Osteocyte (in vitro differentiated cells): ENCODE measurements at regions not wholly inside any gene's neighbourhood (a gene's known extent, or its start where the extent isn't known, plus 50 kb on each side); places are given as distances from the start of the nearest gene placed in this dataset.

Source experiments
- DNase-seq: peaks from one replicate; pipeline ENCODE4 v3.0.0; 2021; ENCODE audit warnings: mixed read lengths; ENCODE audit not compliant: unreplicated experiment; ENCODE audit errors: extremely low spot score
- H3K27ac Mint-ChIP-seq: one replicate; pipeline ENCODE4 v1.8.0; 2021; ENCODE audit warnings: mild to moderate bottlenecking, mixed read lengths; ENCODE audit not compliant: unreplicated experiment
- H3K27me3 Mint-ChIP-seq: one replicate; pipeline ENCODE4 v1.8.0; 2021; ENCODE audit warnings: mixed read lengths; ENCODE audit not compliant: unreplicated experiment
- H3K36me3 Mint-ChIP-seq: one replicate; pipeline ENCODE4 v1.8.0; 2021; ENCODE audit warnings: mixed read lengths; ENCODE audit not compliant: unreplicated experiment
- H3K4me1 Mint-ChIP-seq: one replicate; pipeline ENCODE4 v1.8.0; 2021; ENCODE audit warnings: mixed read lengths; ENCODE audit not compliant: unreplicated experiment
- H3K4me3 Mint-ChIP-seq: one replicate; pipeline ENCODE4 v1.8.0; 2021; ENCODE audit warnings: mild to moderate bottlenecking, moderate library complexity, mixed read lengths; ENCODE audit not compliant: unreplicated experiment
- H3K9me3 Mint-ChIP-seq: one replicate; pipeline ENCODE4 v1.8.0; 2021; ENCODE audit warnings: mixed read lengths; ENCODE audit not compliant: unreplicated experiment
- TF ChIP-seq, protein P1 (sequence below): fragments of 200-600 bp; sonication (generic); IDR thresholded peaks from 2 replicates; pipeline ENCODE4 v1.5.0; 2021; ENCODE audit warnings: antibody characterized with exemption, mild to moderate bottlenecking, moderate library complexity

GRCh38 chr21:35291973-35292627 lies 243.0 kb upstream of the RUNX1 start:
- Mint-ChIP-seq H3K9me3 (peaks cover 15% of the 10 kb centered on the region), H3K27me3 (no peaks in the 10 kb centered on the region), H3K4me1 (peaks cover 3% of the 10 kb centered on the region), H3K27ac (no peak overlapping the region), H3K4me3 (no peak overlapping the region), H3K36me3 (no peaks in the 10 kb centered on the region)
- no peak for DNase-seq
- TF ChIP-seq, protein P1, sequence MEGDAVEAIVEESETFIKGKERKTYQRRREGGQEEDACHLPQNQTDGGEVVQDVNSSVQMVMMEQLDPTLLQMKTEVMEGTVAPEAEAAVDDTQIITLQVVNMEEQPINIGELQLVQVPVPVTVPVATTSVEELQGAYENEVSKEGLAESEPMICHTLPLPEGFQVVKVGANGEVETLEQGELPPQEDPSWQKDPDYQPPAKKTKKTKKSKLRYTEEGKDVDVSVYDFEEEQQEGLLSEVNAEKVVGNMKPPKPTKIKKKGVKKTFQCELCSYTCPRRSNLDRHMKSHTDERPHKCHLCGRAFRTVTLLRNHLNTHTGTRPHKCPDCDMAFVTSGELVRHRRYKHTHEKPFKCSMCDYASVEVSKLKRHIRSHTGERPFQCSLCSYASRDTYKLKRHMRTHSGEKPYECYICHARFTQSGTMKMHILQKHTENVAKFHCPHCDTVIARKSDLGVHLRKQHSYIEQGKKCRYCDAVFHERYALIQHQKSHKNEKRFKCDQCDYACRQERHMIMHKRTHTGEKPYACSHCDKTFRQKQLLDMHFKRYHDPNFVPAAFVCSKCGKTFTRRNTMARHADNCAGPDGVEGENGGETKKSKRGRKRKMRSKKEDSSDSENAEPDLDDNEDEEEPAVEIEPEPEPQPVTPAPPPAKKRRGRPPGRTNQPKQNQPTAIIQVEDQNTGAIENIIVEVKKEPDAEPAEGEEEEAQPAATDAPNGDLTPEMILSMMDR, result no peak

GRCh38 chr21:35291034-35291433 lies 241.9 kb upstream of the RUNX1 start:
- H3K4me1 Mint-ChIP-seq, result peaks cover 3% of the 10 kb centered on the region
- no peak for DNase-seq

GRCh38 chr21:35288238-35288637 lies 239.1 kb upstream of the RUNX1 start:
- Mint-ChIP-seq H3K9me3 (peaks cover 15% of the 10 kb centered on the region), H3K4me3 (no peak overlapping the region), H3K36me3 (no peaks in the 10 kb centered on the region), H3K4me1 (peaks cover 3% of the 10 kb centered on the region), H3K27me3 (no peaks in the 10 kb centered on the region), H3K27ac (no peak overlapping the region)
- DNase-seq, result no peak
- TF ChIP-seq, protein P1, result no peak

More at GRCh38 chr21:35291034-35291433, 241.9 kb upstream of the RUNX1 start:
- H3K9me3 Mint-ChIP-seq, result peaks cover 15% of the 10 kb centered on the region
- TF ChIP-seq, protein P1, result no peak
- no peaks in the 10 kb centered on the region for H3K27me3 Mint-ChIP-seq
- no peaks in the 10 kb centered on the region for H3K36me3 Mint-ChIP-seq
- no peak overlapping the region for H3K4me3 Mint-ChIP-seq
- no peak overlapping the region for H3K27ac Mint-ChIP-seq

- peaks cover 12% of the 10 kb centered on the region for H3K4me1 Mint-ChIP-seq
- H3K4me3 Mint-ChIP-seq, result no peak overlapping the region
- H3K36me3 Mint-ChIP-seq, result no peaks in the 10 kb centered on the region
- H3K9me3 Mint-ChIP-seq, result peaks cover 19% of the 10 kb centered on the region
- peak overlapping the region; percentile 16 for H3K27ac Mint-ChIP-seq
- no peak for DNase-seq
- TF ChIP-seq, protein P1, result no peak
- no peaks in the 10 kb centered on the region for H3K27me3 Mint-ChIP-seq
Measured at GRCh38 chr21:35284199-35284598, 235.1 kb upstream of the RUNX1 start.

DNA sequence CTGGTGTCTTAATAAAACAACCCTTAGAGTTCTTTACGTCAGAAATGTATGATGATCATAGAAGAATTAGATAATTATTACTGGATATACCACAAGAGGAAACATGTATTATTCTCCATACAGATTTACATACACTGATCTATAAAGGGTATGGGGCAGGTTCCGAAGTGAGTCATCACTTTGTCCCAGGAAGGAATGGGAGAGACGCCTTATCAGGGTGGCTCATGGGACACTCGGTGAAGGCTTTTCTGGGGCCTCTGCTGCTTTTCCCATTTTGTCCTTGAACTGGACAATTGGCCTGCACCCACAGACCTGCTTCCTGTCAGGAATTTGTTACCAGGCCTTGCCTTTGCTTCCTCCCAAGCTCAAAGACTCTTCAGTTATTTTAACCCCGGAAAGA lies 233.8 kb upstream of the RUNX1 start:
- TF ChIP-seq, protein P1, result no peak
- H3K4me3 Mint-ChIP-seq, result no peak overlapping the region
- peaks cover 3% of the 10 kb centered on the region for H3K36me3 Mint-ChIP-seq
- no peak overlapping the region for H3K27ac Mint-ChIP-seq
- H3K4me1 Mint-ChIP-seq, result peaks cover 12% of the 10 kb centered on the region
- no peak for DNase-seq
- no peaks in the 10 kb centered on the region for H3K27me3 Mint-ChIP-seq
- H3K9me3 Mint-ChIP-seq, result peaks cover 12% of the 10 kb centered on the region
